Aorta (tissue), 5 donors: ENCODE measurements at regions not wholly inside any gene's neighbourhood (a gene's known extent, or its start where the extent isn't known, plus 50 kb on each side); places are given as distances from the start of the nearest gene placed in this dataset.

Source experiments
- ATAC-seq: fragments of 200-7000 bp; cut with Tn5 transposase; one replicate; pipeline ENCODE4 v1.9.1; 2022; ENCODE audit warnings: moderate library complexity; ENCODE audit not compliant: low FRiP score
- DNase-seq, 2 donors: peaks; one replicate each; pipeline ENCODE4 v3.0.0-alpha.2; 2020
- H3K27ac ChIP-seq, 2 donors: one replicate each; pipeline ENCODE4 v1.5.1; 2013; ENCODE audit warnings: low read length in 2 of 2, mild to moderate bottlenecking in 2 of 2, moderate library complexity in 2 of 2, control low read depth in 1 of 2, inconsistent platforms in 1 of 2, low read depth in 1 of 2
- H3K27me3 ChIP-seq, 2 donors: one replicate each; pipeline ENCODE4 v1.6.1; 2013; ENCODE audit warnings: control low read depth in 1 of 2, low read length in 1 of 2, mild to moderate bottlenecking in 1 of 2, moderate library complexity in 1 of 2; ENCODE audit not compliant: insufficient read depth in 2 of 2, control insufficient read depth in 1 of 2
- H3K36me3 ChIP-seq, 2 donors: one replicate each; pipeline ENCODE4 v1.6.1; 2013; ENCODE audit warnings: control low read depth in 1 of 2, low read length in 1 of 2, mild to moderate bottlenecking in 1 of 2; ENCODE audit not compliant: insufficient read depth in 2 of 2, control insufficient read depth in 1 of 2
- H3K4me1 ChIP-seq, 2 donors: one replicate each; pipeline ENCODE4 v1.6.1; 2013; ENCODE audit warnings: low read length in 2 of 2, control low read depth in 1 of 2, mild to moderate bottlenecking in 1 of 2, moderate library complexity in 1 of 2; ENCODE audit not compliant: insufficient read depth in 2 of 2, control insufficient read depth in 1 of 2
- H3K4me3 ChIP-seq, 2 donors: one replicate each; pipeline ENCODE4 v1.5.1; 2013; ENCODE audit warnings: low read length in 2 of 2, control low read depth in 1 of 2, mild to moderate bottlenecking in 1 of 2
- H3K9me3 ChIP-seq: one replicate; pipeline ENCODE4 v1.6.1; 2013; ENCODE audit warnings: mild to moderate bottlenecking, low read length; ENCODE audit not compliant: control insufficient read depth
- WGBS, 2 donors: extraction: QIAGEN DNeasy Blood & Tissue Kit; methylation state at CpG; one replicate each; pipeline ENCODE4 v1.1.7; 2013; 5-methylcytosine and 5-hydroxymethylcytosine counted together
- intact Hi-C, 2 donors: fragments of 100-400 bp; cut with DNase I; formaldehyde crosslinking; loops; one replicate each; pipeline versions ENCODE4 v1.14.2 to v1.15.0; 2022
- donor health status: healthy with polysubstance abuse.
- donor health status: Bipolar disorder and iron deficiency.
- donor health status: DM: no; HTN: no; CAD: no.
- donor health status: DM: no; HTN: no; CAD: no.
- donor health status: DM: yes; HTN: yes; CAD: no.

DNA sequence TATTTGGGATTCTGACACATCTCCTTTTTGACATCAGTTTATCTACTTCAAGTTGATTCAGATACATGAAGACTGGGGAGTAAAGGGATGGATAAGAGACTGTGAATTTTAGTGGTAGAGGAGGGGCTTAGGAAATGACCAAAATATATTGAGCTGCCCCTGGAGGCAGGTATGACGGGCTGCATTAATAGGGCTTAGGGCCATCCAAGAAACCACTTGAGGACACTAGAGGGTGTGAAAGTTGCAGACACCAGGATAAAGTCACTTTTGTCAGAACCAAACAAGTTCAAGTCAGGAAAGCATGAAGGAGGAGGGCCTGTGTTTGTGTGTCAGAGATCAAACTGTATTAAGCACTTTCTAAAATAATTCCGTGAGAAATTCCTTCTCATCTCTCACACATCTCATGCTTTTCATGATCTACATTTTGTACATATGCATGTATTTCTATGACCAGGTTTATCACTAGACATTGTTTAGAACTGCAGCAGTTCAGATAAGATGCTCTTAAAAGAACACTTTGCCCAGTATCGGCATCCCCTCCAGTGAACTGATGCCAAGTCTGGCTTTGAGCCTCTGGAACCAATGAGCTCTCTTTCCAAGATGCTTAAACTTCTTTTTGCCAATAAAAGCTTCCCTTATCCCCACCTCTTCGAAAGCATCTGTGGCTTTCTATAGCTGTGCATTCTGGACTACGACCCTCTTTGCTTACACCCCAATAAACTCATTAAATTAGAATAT lies 136.9 kb downstream of the SLC38A1 start:
- no peak overlapping the region for H3K27ac ChIP-seq
- 8 to 13% methylated on average over 5 of the region's 5 CpGs for WGBS, 2 donors
- ATAC-seq (no peak), DNase-seq (no peak)
- H3K27me3 ChIP-seq = no peaks in the 10 kb centered on the region
- no peak overlapping the region for H3K4me3 ChIP-seq
- H3K4me1 ChIP-seq = no peaks in the 10 kb centered on the region
- no peaks in the 10 kb centered on the region for H3K36me3 ChIP-seq
- intact Hi-C loops = no loop called here
- no peaks in the 10 kb centered on the region for H3K9me3 ChIP-seq

DNA sequence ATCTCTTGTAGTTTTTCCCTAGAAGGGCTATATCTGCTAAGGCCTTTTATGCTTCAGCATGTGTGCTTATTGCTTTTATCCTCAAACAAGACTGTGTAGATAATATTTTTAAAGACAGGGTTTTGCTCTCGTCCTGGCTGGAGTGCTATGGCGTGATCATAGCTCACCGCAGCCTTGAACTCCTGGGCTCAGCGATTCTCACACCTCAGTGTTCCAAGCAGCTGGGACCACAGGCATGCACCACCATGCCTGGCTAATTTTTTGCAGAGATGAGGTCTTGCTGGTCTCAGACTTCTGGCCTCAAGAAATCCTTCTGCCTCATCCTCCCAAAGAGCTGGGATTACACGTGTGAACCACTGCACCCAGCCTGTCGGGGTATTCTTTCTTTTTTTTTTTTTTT lies 137.3 kb upstream of the SCAF11 start:
- ATAC-seq = no peak
- WGBS, 2 donors = 78 to 94% methylated on average over 6 of the region's 6 CpGs
- Histone ChIP-seq H3K36me3 (no peaks in the 10 kb centered on the region), H3K4me1 (no peaks in the 10 kb centered on the region), H3K4me3 (no peak overlapping the region), H3K27ac (no peak overlapping the region), H3K27me3 (no peaks in the 10 kb centered on the region), H3K9me3 (no peaks in the 10 kb centered on the region)
- no peak for DNase-seq
- intact Hi-C loops = loop anchor here (10.0 kb wide), 3 partner anchors 537 to 807 kb away; no protein-coding TSS in a partner anchor

DNA sequence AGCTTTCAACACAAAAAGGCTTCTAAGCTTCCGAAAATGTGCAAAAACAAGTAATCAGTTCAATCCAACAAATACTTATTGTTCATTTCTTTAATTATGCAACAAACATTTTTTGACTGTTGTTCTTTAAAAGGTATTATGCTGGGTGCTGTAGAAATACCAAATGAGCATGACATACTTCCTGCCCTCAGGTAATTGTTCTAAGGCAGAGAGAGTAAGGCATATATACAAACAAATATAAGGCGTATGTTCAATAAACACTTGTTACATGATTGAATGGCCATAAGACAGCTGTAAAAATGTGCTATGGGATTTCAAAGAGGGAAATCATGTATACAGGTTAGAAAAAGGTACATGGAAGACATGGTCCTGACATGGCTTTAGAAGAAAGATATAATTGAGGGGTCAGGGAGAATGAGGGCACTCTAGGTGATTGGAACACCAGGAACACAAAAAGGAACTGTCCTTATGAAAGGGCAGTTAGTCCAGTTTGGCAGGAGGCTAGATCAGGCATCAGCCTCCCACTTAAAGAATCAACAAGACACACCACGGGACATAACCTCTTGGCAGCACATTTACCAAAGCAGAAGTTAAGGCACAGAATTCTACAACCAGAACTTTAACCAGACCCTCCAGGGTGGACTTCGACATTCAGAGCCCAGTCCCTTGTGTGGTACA lies 135.8 kb upstream of the SCAF11 start:
- H3K9me3 ChIP-seq = no peaks in the 10 kb centered on the region
- DNase-seq (no peak), ATAC-seq (no peak)
- no peaks in the 10 kb centered on the region for H3K36me3 ChIP-seq
- no peaks in the 10 kb centered on the region for H3K4me1 ChIP-seq
- H3K27me3 ChIP-seq = no peaks in the 10 kb centered on the region
- intact Hi-C loops = loop anchor here (10.0 kb wide), 3 partner anchors 539 to 809 kb away; no protein-coding TSS in a partner anchor
- no peak overlapping the region for H3K4me3 ChIP-seq
- WGBS, 2 donors = 51 to 55% methylated on average over 4 of the region's 4 CpGs
- H3K27ac ChIP-seq = no peak overlapping the region

DNA sequence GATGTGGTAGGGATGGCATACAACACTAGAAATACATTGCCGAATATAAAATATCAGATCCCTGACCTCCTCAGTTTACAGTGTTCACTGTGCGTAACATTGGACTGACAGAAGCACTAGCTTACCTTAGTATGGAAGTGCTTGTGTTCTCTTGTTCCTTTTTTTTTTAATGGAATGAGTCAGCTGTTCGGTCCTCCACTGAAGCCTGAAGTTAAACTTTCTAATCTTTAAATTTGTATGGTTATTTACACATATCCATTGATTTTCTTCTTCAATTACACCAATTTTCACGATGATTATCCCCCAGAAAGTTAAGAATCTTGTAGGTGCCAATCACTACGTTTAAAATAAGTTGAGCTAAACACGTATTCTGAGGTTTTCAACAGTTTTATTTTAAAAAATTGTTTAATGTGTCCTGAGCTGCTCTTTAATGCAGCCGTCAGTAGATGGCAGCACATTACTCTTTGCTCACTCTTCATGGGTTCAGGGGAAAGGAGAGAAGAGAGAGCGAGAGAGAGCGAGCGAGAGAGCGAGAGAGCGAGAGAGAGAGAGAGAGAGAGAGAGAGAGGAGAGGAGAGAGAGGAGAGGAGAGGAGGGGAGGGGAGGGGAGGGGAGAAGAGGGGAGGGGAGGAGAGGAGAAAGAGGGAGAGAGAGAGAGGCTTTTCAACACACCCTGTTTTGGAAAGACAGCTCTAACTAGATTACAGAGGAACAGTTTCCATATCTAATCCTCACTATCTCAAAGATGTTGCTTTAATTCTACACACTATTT lies 134.7 kb upstream of the SCAF11 start:
- intact Hi-C loops = loop anchor here (2.0 to 10.0 kb wide), 4 partner anchors 18 to 810 kb away; no protein-coding TSS in a partner anchor
- DNase-seq (no peak), ATAC-seq (peak; percentile 92)
- 16 to 19% methylated on average over 7 to 8 of the region's 12 CpGs for WGBS, 2 donors
- H3K27ac ChIP-seq = no peak overlapping the region
- H3K36me3 ChIP-seq = no peaks in the 10 kb centered on the region
- H3K4me1 ChIP-seq = no peaks in the 10 kb centered on the region
- no peak overlapping the region for H3K4me3 ChIP-seq
- H3K27me3 ChIP-seq = no peaks in the 10 kb centered on the region
- no peaks in the 10 kb centered on the region for H3K9me3 ChIP-seq

DNA sequence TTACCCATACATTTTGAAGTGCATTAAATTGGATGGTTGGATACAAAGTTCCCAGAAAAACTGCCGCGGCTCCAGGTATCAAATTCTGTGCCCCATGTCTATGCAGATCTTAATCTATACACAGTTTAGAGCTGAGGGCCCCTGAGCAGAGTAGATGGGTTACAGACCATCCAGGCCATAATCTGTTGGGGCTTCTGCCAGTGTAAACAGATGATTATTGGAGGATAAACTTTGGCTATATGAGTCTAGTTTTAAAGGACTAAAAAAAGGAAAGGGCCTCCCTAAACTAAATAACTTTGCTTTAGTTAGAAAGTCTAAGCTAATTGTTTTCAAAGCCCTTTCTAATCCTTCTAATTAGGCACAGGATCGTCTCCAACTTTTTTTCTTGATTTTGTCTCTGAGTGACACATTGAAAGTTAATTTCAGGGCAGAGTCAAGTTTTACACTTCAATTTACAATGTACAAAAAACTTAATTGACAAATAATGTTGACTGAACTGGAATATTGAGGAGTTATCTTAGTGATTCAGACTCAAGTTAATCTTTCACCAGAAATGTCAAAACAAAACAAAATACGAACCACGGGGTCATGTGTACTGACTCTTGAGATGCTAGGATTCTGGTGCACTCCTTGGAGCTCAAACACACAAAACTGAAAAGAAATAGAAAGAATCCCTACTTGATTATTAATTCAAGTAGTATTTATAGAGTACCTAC lies 133.9 kb upstream of the SCAF11 start:
- no peak overlapping the region for H3K4me3 ChIP-seq
- intact Hi-C loops = loop anchor here (2.0 to 10.0 kb wide), 4 partner anchors 17 to 811 kb away; no protein-coding TSS in a partner anchor

DNA sequence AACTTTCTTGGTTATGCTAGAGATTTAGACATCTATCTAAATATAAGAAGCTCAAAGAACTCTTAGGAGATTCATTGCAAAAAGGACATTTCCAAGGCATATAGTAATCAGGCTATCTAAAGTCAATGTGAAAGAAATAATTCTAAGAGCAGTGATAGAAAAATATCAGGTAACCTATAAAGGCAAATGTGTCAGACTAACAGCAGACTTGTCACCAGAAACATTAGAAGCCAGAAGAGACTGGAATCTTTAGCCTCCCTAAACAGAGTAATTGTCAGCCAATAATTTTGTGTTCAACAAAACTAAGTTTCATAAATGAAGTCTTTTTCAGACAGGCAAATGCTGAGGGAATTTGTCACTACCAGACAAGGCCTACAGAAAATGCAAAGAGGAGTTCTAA lies 122.0 kb upstream of the SCAF11 start:
- H3K27me3 ChIP-seq = no peaks in the 10 kb centered on the region
- H3K4me1 ChIP-seq = no peaks in the 10 kb centered on the region
- no peak overlapping the region for H3K27ac ChIP-seq
- ATAC-seq (no peak), DNase-seq (no peak)
- intact Hi-C loops = no loop called here
- H3K36me3 ChIP-seq = no peaks in the 10 kb centered on the region
- no peak overlapping the region for H3K4me3 ChIP-seq
- H3K9me3 ChIP-seq = no peaks in the 10 kb centered on the region

More for the DNA sequence above, 133.9 kb upstream of the SCAF11 start:
- no peaks in the 10 kb centered on the region for H3K4me1 ChIP-seq
- DNase-seq = no peak
- no peaks in the 10 kb centered on the region for H3K27me3 ChIP-seq
- ATAC-seq = no peak
- no peaks in the 10 kb centered on the region for H3K36me3 ChIP-seq
- H3K9me3 ChIP-seq = no peaks in the 10 kb centered on the region
- H3K27ac ChIP-seq = no peak overlapping the region
- WGBS, 2 donors = 38 to 54% methylated on average over 5 of the region's 5 CpGs

DNA sequence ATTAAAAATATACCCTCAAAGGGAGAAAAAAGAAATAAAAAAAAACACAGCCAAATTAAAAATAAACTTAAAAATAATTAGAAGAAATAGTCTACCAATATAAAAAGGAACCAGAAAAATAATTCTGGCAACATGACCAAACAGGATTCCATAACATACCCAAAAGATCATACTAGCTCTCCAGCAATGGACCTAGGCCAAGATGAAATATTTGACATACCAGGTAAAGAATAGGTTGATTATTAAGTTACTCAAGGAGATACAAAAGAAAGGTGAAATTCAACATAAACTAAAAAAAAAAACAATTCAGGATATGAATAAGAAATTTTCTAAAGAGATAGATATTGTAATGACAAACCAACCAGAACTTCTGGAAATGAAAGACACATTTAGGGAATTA lies 121.3 kb upstream of the SCAF11 start:
- Histone ChIP-seq H3K27me3 (no peaks in the 10 kb centered on the region), H3K4me3 (no peak overlapping the region), H3K4me1 (no peaks in the 10 kb centered on the region), H3K9me3 (no peaks in the 10 kb centered on the region), H3K36me3 (no peaks in the 10 kb centered on the region), H3K27ac (no peak overlapping the region)
- DNase-seq = no peak
- intact Hi-C loops = no loop called here
- no peak for ATAC-seq

DNA sequence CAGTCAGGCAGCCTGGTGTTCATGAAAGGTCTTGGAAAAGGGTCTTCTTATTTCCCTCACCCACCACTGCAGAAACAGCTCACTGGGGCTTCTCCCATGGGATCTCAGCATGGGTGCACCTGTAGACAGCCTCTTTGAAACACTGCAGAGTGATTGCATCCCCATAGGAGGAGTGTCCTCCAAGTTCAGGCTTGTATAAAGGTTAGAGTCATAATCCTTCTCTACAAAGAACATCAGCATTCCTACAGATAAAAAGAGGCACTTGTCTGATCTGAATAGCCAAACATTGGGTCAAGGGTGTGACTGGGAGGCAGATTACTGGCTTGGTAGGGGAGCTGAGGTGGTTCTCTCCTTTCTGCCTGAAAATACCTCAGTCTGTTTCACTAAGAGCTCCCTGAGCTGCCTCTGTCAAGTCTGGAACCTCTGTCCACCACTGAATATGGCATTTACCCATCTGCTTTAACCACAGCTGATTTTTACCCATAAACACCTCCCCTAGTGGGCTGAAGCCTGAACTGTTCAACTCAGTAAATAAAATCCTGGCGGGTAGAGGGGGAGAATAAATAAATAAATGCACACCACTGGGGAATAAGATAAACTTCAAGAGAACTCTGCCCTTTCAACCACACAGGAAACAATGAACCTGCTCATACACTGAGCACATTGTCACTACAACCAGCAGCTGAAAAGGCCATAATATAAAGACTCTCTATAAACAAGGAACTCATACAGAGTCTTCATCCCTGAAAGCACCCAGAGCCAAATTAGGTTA lies 120.7 kb upstream of the SCAF11 start:
- Histone ChIP-seq H3K36me3 (no peaks in the 10 kb centered on the region), H3K4me3 (no peak overlapping the region), H3K27me3 (no peaks in the 10 kb centered on the region), H3K27ac (no peak overlapping the region), H3K4me1 (no peaks in the 10 kb centered on the region), H3K9me3 (no peaks in the 10 kb centered on the region)
- no peak for DNase-seq
- intact Hi-C loops = no loop called here
- WGBS, 2 donors = 54 to 67% methylated on average over 1 of the region's 1 CpG
- no peak for ATAC-seq
